GM23338 (cell line): ENCODE measurements at regions not wholly inside any gene's neighbourhood (a gene's known extent, or its start where the extent isn't known, plus 50 kb on each side); places are given as distances from the start of the nearest gene placed in this dataset.

Experiments used
- CTCF ChIP-seq, 2 experiments: fragments of 200-600 bp in 1 of 2; sonication (generic) in 1 of 2; conservative IDR thresholded peaks; 2 replicates each; pipeline versions ENCODE4 v1.5.1 to v1.6.1; 2016 to 2017; ENCODE audit warnings: antibody characterized with exemption in 2 of 2, low read depth in 2 of 2, mild to moderate bottlenecking in 2 of 2, moderate library complexity in 1 of 2
- EZH2 ChIP-seq: fragments of 200-600 bp; sonication (generic); IDR thresholded peaks from one replicate; pipeline ENCODE4 v1.8.0; 2017; ENCODE audit warnings: antibody characterized with exemption, mild to moderate bottlenecking, low read depth; ENCODE audit not compliant: unreplicated experiment
- EZH2phosphoT487 ChIP-seq: fragments of 200-600 bp; sonication (generic); IDR thresholded peaks from one replicate; pipeline ENCODE4 v1.8.1; 2018; ENCODE audit warnings: antibody characterized with exemption; ENCODE audit not compliant: unreplicated experiment
- JUNB ChIP-seq: IDR thresholded peaks from one replicate; pipeline ENCODE4 v1.6.1; 2016; ENCODE audit warnings: antibody characterized with exemption; ENCODE audit not compliant: unreplicated experiment
- POLR2AphosphoS5 ChIP-seq: IDR thresholded peaks from 2 replicates; pipeline ENCODE4 v1.6.1; 2016; ENCODE audit warnings: antibody characterized with exemption, low read depth
- ZNF331 ChIP-seq: fragments of 250-450 bp; sonication (Bioruptor Pico); IDR thresholded peaks from 2 replicates; pipeline ENCODE4 v1.5.0; 2020; ENCODE audit warnings: low read depth, mild to moderate bottlenecking, moderate library complexity
- TF ChIP-seq, protein P1 (sequence below): IDR thresholded peaks from one replicate; pipeline ENCODE4 v1.6.1; 2018; ENCODE audit warnings: antibody characterized with exemption; ENCODE audit not compliant: unreplicated experiment

DNA sequence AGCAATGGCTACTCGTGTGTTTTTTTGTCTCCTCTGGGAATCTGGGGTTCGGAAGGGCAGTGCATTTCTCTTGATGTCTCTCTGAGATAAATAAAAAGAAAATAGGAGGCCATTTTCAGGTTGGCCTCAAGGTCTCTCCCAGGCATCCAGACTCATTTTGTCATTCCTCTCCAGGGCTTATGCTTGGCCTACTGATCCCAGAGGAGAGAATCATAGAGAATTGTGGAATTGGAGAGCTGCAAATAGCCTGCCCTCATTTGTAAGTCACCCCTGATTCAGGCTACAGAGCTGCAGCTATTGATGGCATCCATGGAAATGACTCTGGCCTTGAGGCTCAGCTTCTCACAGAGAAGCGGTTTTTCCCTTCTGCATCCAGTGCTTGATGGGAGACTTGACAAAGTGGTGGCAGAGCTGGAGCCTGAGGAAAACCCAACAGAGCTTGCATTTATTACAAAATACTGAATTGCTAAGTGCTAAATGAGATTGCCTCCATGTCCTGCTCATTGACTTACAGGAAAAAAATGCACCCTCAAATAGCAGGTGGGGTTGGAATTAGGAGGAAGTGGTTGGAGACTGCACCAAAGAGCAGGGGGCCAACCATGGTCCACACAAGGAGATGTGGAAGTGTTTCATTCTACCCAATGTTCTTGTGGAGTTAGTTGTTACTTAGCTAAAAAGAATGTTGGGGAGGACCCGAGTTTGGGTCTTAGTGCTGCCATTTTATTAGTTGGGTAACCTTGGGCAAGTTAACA lies 140.4 kb downstream of the S1PR1 start:
- TF ChIP-seq JUNB (no peak), EZH2phosphoT487 (no peak), CTCF (conservative IDR thresholded peaks at IDR 0.05; ENCODE audit: low read depth in 2 of 2) (no peak), POLR2AphosphoS5 (no peak), EZH2 (no peak), ZNF331 (CRISPR knock-in tag) (no peak)
- TF ChIP-seq, protein P1, sequence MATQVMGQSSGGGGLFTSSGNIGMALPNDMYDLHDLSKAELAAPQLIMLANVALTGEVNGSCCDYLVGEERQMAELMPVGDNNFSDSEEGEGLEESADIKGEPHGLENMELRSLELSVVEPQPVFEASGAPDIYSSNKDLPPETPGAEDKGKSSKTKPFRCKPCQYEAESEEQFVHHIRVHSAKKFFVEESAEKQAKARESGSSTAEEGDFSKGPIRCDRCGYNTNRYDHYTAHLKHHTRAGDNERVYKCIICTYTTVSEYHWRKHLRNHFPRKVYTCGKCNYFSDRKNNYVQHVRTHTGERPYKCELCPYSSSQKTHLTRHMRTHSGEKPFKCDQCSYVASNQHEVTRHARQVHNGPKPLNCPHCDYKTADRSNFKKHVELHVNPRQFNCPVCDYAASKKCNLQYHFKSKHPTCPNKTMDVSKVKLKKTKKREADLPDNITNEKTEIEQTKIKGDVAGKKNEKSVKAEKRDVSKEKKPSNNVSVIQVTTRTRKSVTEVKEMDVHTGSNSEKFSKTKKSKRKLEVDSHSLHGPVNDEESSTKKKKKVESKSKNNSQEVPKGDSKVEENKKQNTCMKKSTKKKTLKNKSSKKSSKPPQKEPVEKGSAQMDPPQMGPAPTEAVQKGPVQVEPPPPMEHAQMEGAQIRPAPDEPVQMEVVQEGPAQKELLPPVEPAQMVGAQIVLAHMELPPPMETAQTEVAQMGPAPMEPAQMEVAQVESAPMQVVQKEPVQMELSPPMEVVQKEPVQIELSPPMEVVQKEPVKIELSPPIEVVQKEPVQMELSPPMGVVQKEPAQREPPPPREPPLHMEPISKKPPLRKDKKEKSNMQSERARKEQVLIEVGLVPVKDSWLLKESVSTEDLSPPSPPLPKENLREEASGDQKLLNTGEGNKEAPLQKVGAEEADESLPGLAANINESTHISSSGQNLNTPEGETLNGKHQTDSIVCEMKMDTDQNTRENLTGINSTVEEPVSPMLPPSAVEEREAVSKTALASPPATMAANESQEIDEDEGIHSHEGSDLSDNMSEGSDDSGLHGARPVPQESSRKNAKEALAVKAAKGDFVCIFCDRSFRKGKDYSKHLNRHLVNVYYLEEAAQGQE, result no peak
